ENCODE measurements at regions not wholly inside any gene's neighbourhood (a gene's known extent, or its start where the extent isn't known, plus 50 kb on each side); places are given as distances from the start of the nearest gene placed in this dataset.

- Histone ChIP-seq H2AK5ac (ENCODE audit: low read depth, low read length) (no peak overlapping the region), H2BK12ac (ENCODE audit: low read depth, low read length) (peak overlapping the region; percentile 75; the same call in 1 of the 2 replicates), H3K56ac (replicated peaks; ENCODE audit: insufficient read length, low read depth, low read length) (no peak overlapping the region), H3K27me3 (replicated peaks in 1 of 4; ENCODE audit: control insufficient read depth in 3 of 4, extremely low read depth in 1 of 4, insufficient read depth in 3 of 4, low read length in 3 of 4) (peaks cover 0 to 5% (median 0%) of the 10 kb centered on the region in 4 experiments; a peak in 3 of 7 replicates), H3K23me2 (ENCODE audit: low read depth, low read length) (no peaks in the 10 kb centered on the region), H3K9me3 (ENCODE audit: insufficient read depth in 2 of 2, low read depth in 1 of 2, low read length in 1 of 2) (no peaks in the 10 kb centered on the region), H3K18ac (ENCODE audit: extremely low read depth, low read length) (peak overlapping the region; percentile 39; the same call in 1 of the 2 replicates), H3K27ac (ENCODE audit: low read depth, low read length) (no peak overlapping the region), H4K5ac (ENCODE audit: insufficient read length, low read depth, low read length) (no peak overlapping the region), H3K4me1 (replicated peaks in 1 of 4; ENCODE audit: control insufficient read depth in 3 of 4, insufficient read depth in 4 of 4, low read length in 3 of 4) (peaks cover 2 to 14% (median 5%) of the 10 kb centered on the region in 4 experiments; a peak in 6 of 7 replicates), H2AFZ (ENCODE audit: low read length) (no peak overlapping the region; the same call in 1 of the 2 replicates), H3K79me2 (ENCODE audit: control insufficient read depth in 1 of 2, insufficient read depth in 2 of 2, low read length in 2 of 2) (no peaks in the 10 kb centered on the region), H2BK120ac (replicated peaks; ENCODE audit: low read depth, low read length) (no peak overlapping the region), H2BK15ac (ENCODE audit: low read length) (peak overlapping the region; percentile 19; the same call in 1 of the 2 replicates), H3K4ac (replicated peaks; ENCODE audit: insufficient read length, low read depth, low read length) (no peak overlapping the region), H3K36me3 (ENCODE audit: control insufficient read depth in 2 of 4, insufficient read depth in 4 of 4, low read length in 3 of 4) (no peaks in the 10 kb centered on the region), H3K4me2 (ENCODE audit: insufficient read depth in 1 of 2, low read depth in 2 of 2, low read length in 2 of 2) (no peak overlapping the region), H3K79me1 (ENCODE audit: low read depth, low read length) (no peaks in the 10 kb centered on the region), H2BK5ac (ENCODE audit: low read depth, low read length) (no peak overlapping the region), H3K4me3 (ENCODE audit: extremely low read depth in 1 of 4, insufficient read depth in 2 of 4, low read depth in 3 of 4, low read length in 4 of 4) (no peak overlapping the region), H3K23ac (ENCODE audit: insufficient read length) (no peak overlapping the region), H4K20me1 (replicated peaks in 1 of 2; ENCODE audit: control insufficient read depth in 1 of 2, insufficient read depth in 2 of 2, low read length in 2 of 2) (no peaks in the 10 kb centered on the region), H3K9ac (replicated peaks in 1 of 4; ENCODE audit: extremely low read depth in 1 of 4, low read depth in 3 of 4, low read length in 3 of 4) (no peak overlapping the region), H3K14ac (ENCODE audit: insufficient read length) (no peak overlapping the region), H4K8ac (ENCODE audit: extremely low read depth, insufficient read depth, low read length) (no peak overlapping the region; the same call in 1 of the 2 replicates), H4K91ac (replicated peaks; ENCODE audit: insufficient read length, low read length) (no peak overlapping the region), H2BK20ac (ENCODE audit: low read length) (no peak overlapping the region)
- no peak for TF ChIP-seq POLR2AphosphoS5 (IDR thresholded peaks at IDR 0.05; ENCODE audit: low read depth, low read length)
- TF ChIP-seq CTCF (IDR thresholded peaks at IDR 0.05; ENCODE audit: control extremely low read depth in 1 of 3, insufficient read depth in 1 of 3, low read depth in 1 of 3, low read length in 3 of 3), result peak; percentile 19 to 82 (median 65)
- peak; percentile 92 to 94 for TF ChIP-seq RAD21 (IDR thresholded peaks at IDR 0.05 in 1 of 2, conservative IDR thresholded peaks at IDR 0.05 in 1 of 2; ENCODE audit: low read depth in 2 of 2, low read length in 2 of 2)
- FAIRE-seq, result peak; percentile 95
- ChIA-PET POLR2A (ENCODE audit: partially characterized antibody) (interaction anchor here (1.2 kb wide), 1 partner anchor 12 kb away, joined by 3 read pairs; no protein-coding TSS in a partner anchor), CTCF (ENCODE audit: partially characterized antibody) (interaction anchor here (0.6 to 6.1 kb wide), 31 partner anchors 9 to 749 kb away, joined by 3 to 55 read pairs (median 3); no protein-coding TSS in a partner anchor)
- DNase-seq (ENCODE audit: low read depth in 1 of 2, low spot score in 2 of 2), result peak in 1 of 2 experiments; percentile 52
- 65% methylated on average over 11 of the region's 11 CpGs; no CpG with 5 or more reads in 1 of the 2 experiments for WGBS, 2 experiments (ENCODE audit: extremely low coverage in 1 of 2, insufficient coverage in 1 of 2, insufficient read length in 1 of 2, insufficient replicate concordance in 2 of 2, low coverage in 1 of 2, low lambda C conversion rate in 2 of 2, missing lambda C conversion rate in 1 of 2)
Measured at GRCh38 chr7:42690794-42691639, 220.9 kb downstream of the C7orf25 start.

Data from H1 (cell line).